Caco-2 (cell line): ENCODE measurements at regions not wholly inside any gene's neighbourhood (a gene's known extent, or its start where the extent isn't known, plus 50 kb on each side); places are given as distances from the start of the nearest gene placed in this dataset.

Experiments used
- BruUV-seq: library from RNA; stranded (reverse); fragments of 400-500 nt; replicated peaks from 2 replicates; lab custom pipeline; 2021; lab: Mats Ljungman, UMichigan
- CTCF ChIA-PET: fragments of 300-600 bp; sonication (Branson Sonifier 250); formaldehyde crosslinking; loops from one replicate; lab custom pipeline; 2022; ENCODE audit warnings: antibody characterized with exemption; lab: Charles Lee
- POLR2A ChIA-PET: fragments of 300-600 bp; sonication (Branson Sonifier 250); formaldehyde crosslinking; loops from one replicate; lab custom pipeline; 2022; ENCODE audit warnings: antibody characterized with exemption; lab: Charles Lee
- DNase-seq, 2 experiments: peaks; one replicate each; pipeline versions ENCODE4 v3.0.0 to v3.0.0-alpha.2; 2020 to 2022
- H3K27me3 ChIP-seq: replicated peaks from 2 replicates; pipeline ENCODE4 v1.6.0; 2011; ENCODE audit warnings: low read length; ENCODE audit not compliant: control insufficient read depth, insufficient read depth
- H3K36me3 ChIP-seq: 2 replicates; pipeline ENCODE4 v1.5.1; 2011; ENCODE audit warnings: low read length; ENCODE audit not compliant: control insufficient read depth, insufficient read depth
- H3K4me1 ChIP-seq: fragments of 250-450 bp; sonication (Bioruptor Pico); 2 replicates; pipeline ENCODE4 v1.5.1; 2020; ENCODE audit warnings: mild to moderate bottlenecking
- H3K4me3 ChIP-seq: 2 replicates; pipeline ENCODE4 v1.5.1; 2011; ENCODE audit warnings: low read depth, mild to moderate bottlenecking, control low read depth, low read length
- H3K9me3 ChIP-seq: fragments of 250-450 bp; sonication (Bioruptor Pico); 2 replicates; pipeline ENCODE4 v1.5.1; 2020; ENCODE audit warnings: mild to moderate bottlenecking, moderate library complexity
- H3K27ac Mint-ChIP-seq: one replicate; pipeline ENCODE4 v1.8.0; 2022; ENCODE audit warnings: mixed read lengths; ENCODE audit not compliant: unreplicated experiment
- H3K27me3 Mint-ChIP-seq: one replicate; pipeline ENCODE4 v1.8.0; 2022; ENCODE audit warnings: mixed read lengths; ENCODE audit not compliant: insufficient read depth, unreplicated experiment
- H3K36me3 Mint-ChIP-seq: one replicate; pipeline ENCODE4 v1.8.0; 2022; ENCODE audit warnings: mild to moderate bottlenecking, mixed read lengths; ENCODE audit not compliant: insufficient read depth, unreplicated experiment
- H3K4me1 Mint-ChIP-seq: one replicate; pipeline ENCODE4 v1.8.0; 2022; ENCODE audit warnings: low read depth, mixed read lengths; ENCODE audit not compliant: unreplicated experiment
- H3K4me3 Mint-ChIP-seq: one replicate; pipeline ENCODE4 v1.8.0; 2022; ENCODE audit warnings: mild to moderate bottlenecking, moderate library complexity, mixed read lengths; ENCODE audit not compliant: unreplicated experiment
- H3K9me3 Mint-ChIP-seq: one replicate; pipeline ENCODE4 v1.8.0; 2022; ENCODE audit warnings: mixed read lengths; ENCODE audit not compliant: unreplicated experiment
- CTCF ChIP-seq, 2 experiments: fragments of 200-600 bp in 1 of 2; IDR thresholded peaks; 1 replicate in 1 of 2; 2 replicates in 1 of 2; pipeline versions ENCODE4 v1.5.1 to v1.8.0; 2011 to 2022; ENCODE audit warnings: antibody characterized with exemption in 1 of 2, control low read depth in 1 of 2, inconsistent platforms in 1 of 2, low read depth in 1 of 2, low read length in 1 of 2, mild to moderate bottlenecking in 1 of 2, moderate library complexity in 1 of 2; ENCODE audit not compliant: insufficient read depth in 1 of 2, severe bottlenecking in 1 of 2, unreplicated experiment in 1 of 2
- intact Hi-C: fragments of 100-400 bp; cut with micrococcal nuclease; formaldehyde crosslinking; loops from one replicate; pipeline ENCODE4 v1.10.0; 2022; ENCODE audit not compliant: unreplicated experiment

GRCh38 chr6:17036065-17036393 is 65.8 kb upstream of the STMND1 start:
- Mint-ChIP-seq H3K27me3 (peaks cover 16% of the 10 kb centered on the region), H3K27ac (no peak overlapping the region), H3K4me1 (no peaks in the 10 kb centered on the region), H3K36me3 (no peaks in the 10 kb centered on the region), H3K4me3 (no peak overlapping the region), H3K9me3 (no peaks in the 10 kb centered on the region)
- POLR2A ChIA-PET: no interaction called here
- H3K27me3 ChIP-seq: no peaks in the 10 kb centered on the region
- intact Hi-C loops: no loop called here
- no peak for TF ChIP-seq CTCF (IDR thresholded peaks at IDR 0.05; ENCODE audit: insufficient read depth in 1 of 2, low read depth in 1 of 2, low read length in 1 of 2, severe bottlenecking in 1 of 2, unreplicated experiment in 1 of 2)
- BruUV-seq: no TSS peak
- no peak for DNase-seq
- H3K4me1 ChIP-seq: no peaks in the 10 kb centered on the region
- 0 out of 2 replicates have a peak, but pooled peaks cover 6% of the 10 kb centered on the region for H3K9me3 ChIP-seq
- H3K4me3 ChIP-seq: no peak overlapping the region
- H3K36me3 ChIP-seq: no peaks in the 10 kb centered on the region
- CTCF ChIA-PET: no interaction called here

- Mint-ChIP-seq H3K4me3 (no peak overlapping the region), H3K27ac (no peak overlapping the region), H3K4me1 (no peaks in the 10 kb centered on the region), H3K36me3 (no peaks in the 10 kb centered on the region), H3K9me3 (no peaks in the 10 kb centered on the region), H3K27me3 (peaks cover 16% of the 10 kb centered on the region)
- no TSS peak for BruUV-seq
- no peaks in the 10 kb centered on the region for H3K36me3 ChIP-seq
- no peaks in the 10 kb centered on the region for H3K27me3 ChIP-seq
- no peak for TF ChIP-seq CTCF (IDR thresholded peaks at IDR 0.05; ENCODE audit: insufficient read depth in 1 of 2, low read depth in 1 of 2, low read length in 1 of 2, severe bottlenecking in 1 of 2, unreplicated experiment in 1 of 2)
- intact Hi-C loops: no loop called here
- no peak overlapping the region for H3K4me3 ChIP-seq
- CTCF ChIA-PET: no interaction called here
- POLR2A ChIA-PET: no interaction called here
- no peak for DNase-seq
- 0 out of 2 replicates have a peak, but pooled peaks cover 4% of the 10 kb centered on the region for H3K9me3 ChIP-seq
- no peaks in the 10 kb centered on the region for H3K4me1 ChIP-seq
These were observed 66.4 kb upstream of the STMND1 start for GRCh38 chr6:17035257-17036064.

GRCh38 chr6:17033746-17034145 is 68.1 kb upstream of the STMND1 start:
- CTCF ChIA-PET: no interaction called here
- H3K36me3 Mint-ChIP-seq: no peaks in the 10 kb centered on the region
- no TSS peak for BruUV-seq
- H3K27ac Mint-ChIP-seq: no peak overlapping the region
- H3K4me1 Mint-ChIP-seq: no peaks in the 10 kb centered on the region
- Histone ChIP-seq H3K36me3 (no peaks in the 10 kb centered on the region), H3K27me3 (no peaks in the 10 kb centered on the region), H3K4me1 (no peaks in the 10 kb centered on the region), H3K4me3 (no peak overlapping the region), H3K9me3 (no peaks in the 10 kb centered on the region)
- POLR2A ChIA-PET: no interaction called here
- peaks cover 17% of the 10 kb centered on the region for H3K27me3 Mint-ChIP-seq
- no peak for TF ChIP-seq CTCF (IDR thresholded peaks at IDR 0.05; ENCODE audit: insufficient read depth in 1 of 2, low read depth in 1 of 2, low read length in 1 of 2, severe bottlenecking in 1 of 2, unreplicated experiment in 1 of 2)
- DNase-seq: no peak
- H3K9me3 Mint-ChIP-seq: no peaks in the 10 kb centered on the region
- intact Hi-C loops: no loop called here
- H3K4me3 Mint-ChIP-seq: no peak overlapping the region
